ENCODE measurements at regions not wholly inside any gene's neighbourhood (a gene's known extent, or its start where the extent isn't known, plus 50 kb on each side); places are given as distances from the start of the nearest gene placed in this dataset.
"Not testable (repeated sequence)": the region's sequence is repeated elsewhere in the genome, so short reads cannot be mapped to it uniquely, and the experiment has no call there.

- TF ChIP-seq YY1 (IDR thresholded peaks at IDR 0.05; ENCODE audit: low read depth); CTCF (IDR thresholded peaks at IDR 0.05); FOXM1 (IDR thresholded peaks at IDR 0.05; ENCODE audit: low read depth); FOXJ3 (CRISPR knock-in tag; IDR thresholded peaks at IDR 0.05); ZBTB33 (IDR thresholded peaks at IDR 0.05; ENCODE audit: borderline replicate concordance, low read depth); GABPA (IDR thresholded peaks at IDR 0.05; ENCODE audit: low read depth); REST (IDR thresholded peaks at IDR 0.05; ENCODE audit: low read depth, low read length); JUND (IDR thresholded peaks at IDR 0.05): not testable (repeated sequence)
Observed at GRCh38 chr2:16915341-16915755, 249.7 kb upstream of the CYRIA start.
